Erythroblast (primary cell): ENCODE measurements at regions not wholly inside any gene's neighbourhood (a gene's known extent, or its start where the extent isn't known, plus 50 kb on each side); places are given as distances from the start of the nearest gene placed in this dataset.

Experiments used
- GATA1 ChIP-seq: IDR thresholded peaks from 2 replicates; pipeline ENCODE4 v1.6.1; 2011; ENCODE audit warnings: low read depth, mild to moderate bottlenecking, control low read depth, low read length, moderate library complexity
- POLR2A ChIP-seq: IDR thresholded peaks from 2 replicates; pipeline ENCODE4 v1.6.1; 2011; ENCODE audit warnings: mild to moderate bottlenecking, low read length

DNA sequence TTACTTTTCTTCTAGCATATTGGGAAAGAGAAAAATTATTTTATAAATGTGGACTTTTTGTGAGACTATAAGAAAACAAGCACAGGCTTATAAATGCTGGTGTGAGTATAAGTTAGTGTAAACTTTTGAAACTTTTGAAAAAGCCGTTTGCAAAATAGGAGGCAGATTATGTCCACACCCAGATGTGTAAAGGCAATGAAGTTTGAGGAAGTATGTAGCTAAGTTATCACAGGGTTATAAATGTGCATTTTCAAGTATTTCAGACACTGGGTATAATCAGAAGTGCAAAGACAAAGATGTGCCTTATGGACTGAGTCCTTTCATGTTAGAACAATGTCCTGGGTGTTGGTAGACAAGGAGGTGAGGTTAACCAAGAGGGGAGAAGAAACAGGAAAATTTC, 85.5 kb downstream of the ANXA1 start:
- no peak for TF ChIP-seq POLR2A
- no peak for TF ChIP-seq GATA1
